ENCODE measurements at regions not wholly inside any gene's neighbourhood (a gene's known extent, or its start where the extent isn't known, plus 50 kb on each side); places are given as distances from the start of the nearest gene placed in this dataset.

- DNase-seq (ENCODE audit: insufficient read length, low spot score) (no peak), FAIRE-seq (no peak)
- TF ChIP-seq CTCF (IDR thresholded peaks at IDR 0.05; ENCODE audit: insufficient read depth, missing control alignments), result no peak
Observed at GRCh38 chr5:73256462-73256861, 83.5 kb downstream of the TMEM174 start.

- no peak for FAIRE-seq
- TF ChIP-seq CTCF (IDR thresholded peaks at IDR 0.05; ENCODE audit: insufficient read depth, missing control alignments), result no peak
Observed at GRCh38 chr5:73256012-73256411, 83.0 kb downstream of the TMEM174 start.

GRCh38 chr5:73254642-73255041 is 81.6 kb downstream of the TMEM174 start:
- TF ChIP-seq CTCF (IDR thresholded peaks at IDR 0.05; ENCODE audit: insufficient read depth, missing control alignments), result no peak
- FAIRE-seq, result no peak
- DNase-seq (ENCODE audit: insufficient read length, low spot score), result no peak

More at GRCh38 chr5:73256012-73256411, 83.0 kb downstream of the TMEM174 start:
- no peak for DNase-seq (ENCODE audit: insufficient read length, low spot score)

GRCh38 chr5:73253047-73253660 is 80.2 kb downstream of the TMEM174 start:
- TF ChIP-seq CTCF (IDR thresholded peaks at IDR 0.05; ENCODE audit: insufficient read depth, missing control alignments), result no peak
- DNase-seq (ENCODE audit: insufficient read length, low spot score) (no peak), FAIRE-seq (no peak)

- no peak for TF ChIP-seq CTCF (IDR thresholded peaks at IDR 0.05; ENCODE audit: insufficient read depth, missing control alignments)
- FAIRE-seq, result no peak
- no peak for DNase-seq (ENCODE audit: insufficient read length, low spot score)
Observed at GRCh38 chr5:73250645-73251044, 77.7 kb downstream of the TMEM174 start.

GRCh38 chr5:73242735-73243134 is 69.7 kb downstream of the TMEM174 start:
- no peak for FAIRE-seq
- TF ChIP-seq CTCF (IDR thresholded peaks at IDR 0.05; ENCODE audit: insufficient read depth, missing control alignments), result no peak
- no peak for DNase-seq (ENCODE audit: insufficient read length, low spot score)

GRCh38 chr5:73238873-73239272 is 65.9 kb downstream of the TMEM174 start:
- no peak for TF ChIP-seq CTCF (IDR thresholded peaks at IDR 0.05; ENCODE audit: insufficient read depth, missing control alignments)
- no peak for FAIRE-seq
- no peak for DNase-seq (ENCODE audit: insufficient read length, low spot score)
